Caco-2 (cell line): ENCODE measurements at regions not wholly inside any gene's neighbourhood (a gene's known extent, or its start where the extent isn't known, plus 50 kb on each side); places are given as distances from the start of the nearest gene placed in this dataset.

Experiments
- BruUV-seq: library from RNA; stranded (reverse); fragments of 400-500 nt; replicated peaks from 2 replicates; lab custom pipeline; 2021; lab: Mats Ljungman, UMichigan
- CTCF ChIA-PET: fragments of 300-600 bp; sonication (Branson Sonifier 250); formaldehyde crosslinking; loops from one replicate; lab custom pipeline; 2022; ENCODE audit warnings: antibody characterized with exemption; lab: Charles Lee
- POLR2A ChIA-PET: fragments of 300-600 bp; sonication (Branson Sonifier 250); formaldehyde crosslinking; loops from one replicate; lab custom pipeline; 2022; ENCODE audit warnings: antibody characterized with exemption; lab: Charles Lee
- DNase-seq, 2 experiments: peaks; one replicate each; pipeline versions ENCODE4 v3.0.0 to v3.0.0-alpha.2; 2020 to 2022
- H3K27me3 ChIP-seq: replicated peaks from 2 replicates; pipeline ENCODE4 v1.6.0; 2011; ENCODE audit warnings: low read length; ENCODE audit not compliant: control insufficient read depth, insufficient read depth
- H3K36me3 ChIP-seq: 2 replicates; pipeline ENCODE4 v1.5.1; 2011; ENCODE audit warnings: low read length; ENCODE audit not compliant: control insufficient read depth, insufficient read depth
- H3K4me1 ChIP-seq: fragments of 250-450 bp; sonication (Bioruptor Pico); 2 replicates; pipeline ENCODE4 v1.5.1; 2020; ENCODE audit warnings: mild to moderate bottlenecking
- H3K4me3 ChIP-seq: 2 replicates; pipeline ENCODE4 v1.5.1; 2011; ENCODE audit warnings: low read depth, mild to moderate bottlenecking, control low read depth, low read length
- H3K9me3 ChIP-seq: fragments of 250-450 bp; sonication (Bioruptor Pico); 2 replicates; pipeline ENCODE4 v1.5.1; 2020; ENCODE audit warnings: mild to moderate bottlenecking, moderate library complexity
- H3K27ac Mint-ChIP-seq: one replicate; pipeline ENCODE4 v1.8.0; 2022; ENCODE audit warnings: mixed read lengths; ENCODE audit not compliant: unreplicated experiment
- H3K27me3 Mint-ChIP-seq: one replicate; pipeline ENCODE4 v1.8.0; 2022; ENCODE audit warnings: mixed read lengths; ENCODE audit not compliant: insufficient read depth, unreplicated experiment
- H3K36me3 Mint-ChIP-seq: one replicate; pipeline ENCODE4 v1.8.0; 2022; ENCODE audit warnings: mild to moderate bottlenecking, mixed read lengths; ENCODE audit not compliant: insufficient read depth, unreplicated experiment
- H3K4me1 Mint-ChIP-seq: one replicate; pipeline ENCODE4 v1.8.0; 2022; ENCODE audit warnings: low read depth, mixed read lengths; ENCODE audit not compliant: unreplicated experiment
- H3K4me3 Mint-ChIP-seq: one replicate; pipeline ENCODE4 v1.8.0; 2022; ENCODE audit warnings: mild to moderate bottlenecking, moderate library complexity, mixed read lengths; ENCODE audit not compliant: unreplicated experiment
- H3K9me3 Mint-ChIP-seq: one replicate; pipeline ENCODE4 v1.8.0; 2022; ENCODE audit warnings: mixed read lengths; ENCODE audit not compliant: unreplicated experiment
- intact Hi-C: fragments of 100-400 bp; cut with micrococcal nuclease; formaldehyde crosslinking; loops from one replicate; pipeline ENCODE4 v1.10.0; 2022; ENCODE audit not compliant: unreplicated experiment
- TF ChIP-seq, protein P1 (sequence below), 2 experiments: fragments of 200-600 bp in 1 of 2; IDR thresholded peaks; 1 replicate in 1 of 2; 2 replicates in 1 of 2; pipeline versions ENCODE4 v1.5.1 to v1.8.0; 2011 to 2022; ENCODE audit warnings: antibody characterized with exemption in 1 of 2, control low read depth in 1 of 2, inconsistent platforms in 1 of 2, low read depth in 1 of 2, low read length in 1 of 2, mild to moderate bottlenecking in 1 of 2, moderate library complexity in 1 of 2; ENCODE audit not compliant: insufficient read depth in 1 of 2, severe bottlenecking in 1 of 2, unreplicated experiment in 1 of 2

DNA sequence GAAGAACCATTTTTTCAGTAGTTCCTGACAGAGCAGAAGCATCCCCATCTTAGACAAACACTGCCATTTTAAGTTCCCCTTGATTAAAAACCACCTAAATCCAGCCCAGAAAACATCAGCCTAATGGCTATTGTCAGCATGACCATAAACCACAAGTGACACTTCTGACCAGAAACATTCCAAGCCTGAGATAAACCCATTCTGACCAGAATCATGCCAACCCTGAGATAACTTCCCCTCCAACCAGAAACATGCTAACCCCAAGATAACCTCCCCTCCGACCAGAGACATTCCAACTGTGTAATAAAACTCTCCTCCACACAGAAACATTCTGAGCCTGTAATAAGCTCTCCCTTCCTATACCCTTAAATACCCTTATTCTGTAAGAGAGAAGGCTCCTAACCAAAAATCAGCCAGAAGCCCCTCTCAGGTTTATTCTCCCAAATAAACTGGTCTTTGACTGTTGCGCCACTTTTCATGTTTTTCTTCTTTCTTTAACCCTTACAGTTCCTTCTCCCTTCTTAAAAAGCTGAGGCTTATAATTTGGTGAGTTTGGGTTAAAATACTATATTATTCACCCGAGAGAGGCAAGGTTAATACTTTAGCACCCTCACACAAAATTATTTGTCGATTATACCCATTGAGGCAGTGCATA, 149.7 kb downstream of the HNMT start:
- POLR2A ChIA-PET: no interaction called here
- TF ChIP-seq, protein P1, sequence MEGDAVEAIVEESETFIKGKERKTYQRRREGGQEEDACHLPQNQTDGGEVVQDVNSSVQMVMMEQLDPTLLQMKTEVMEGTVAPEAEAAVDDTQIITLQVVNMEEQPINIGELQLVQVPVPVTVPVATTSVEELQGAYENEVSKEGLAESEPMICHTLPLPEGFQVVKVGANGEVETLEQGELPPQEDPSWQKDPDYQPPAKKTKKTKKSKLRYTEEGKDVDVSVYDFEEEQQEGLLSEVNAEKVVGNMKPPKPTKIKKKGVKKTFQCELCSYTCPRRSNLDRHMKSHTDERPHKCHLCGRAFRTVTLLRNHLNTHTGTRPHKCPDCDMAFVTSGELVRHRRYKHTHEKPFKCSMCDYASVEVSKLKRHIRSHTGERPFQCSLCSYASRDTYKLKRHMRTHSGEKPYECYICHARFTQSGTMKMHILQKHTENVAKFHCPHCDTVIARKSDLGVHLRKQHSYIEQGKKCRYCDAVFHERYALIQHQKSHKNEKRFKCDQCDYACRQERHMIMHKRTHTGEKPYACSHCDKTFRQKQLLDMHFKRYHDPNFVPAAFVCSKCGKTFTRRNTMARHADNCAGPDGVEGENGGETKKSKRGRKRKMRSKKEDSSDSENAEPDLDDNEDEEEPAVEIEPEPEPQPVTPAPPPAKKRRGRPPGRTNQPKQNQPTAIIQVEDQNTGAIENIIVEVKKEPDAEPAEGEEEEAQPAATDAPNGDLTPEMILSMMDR (IDR thresholded peaks at IDR 0.05; ENCODE audit: insufficient read depth in 1 of 2, low read depth in 1 of 2, low read length in 1 of 2, severe bottlenecking in 1 of 2, unreplicated experiment in 1 of 2): no peak
- no TSS peak for BruUV-seq
- Mint-ChIP-seq H3K9me3 (peaks cover 46% of the 10 kb centered on the region), H3K27ac (no peak overlapping the region), H3K4me1 (peaks cover 21% of the 10 kb centered on the region), H3K4me3 (no peak overlapping the region), H3K36me3 (peaks cover 11% of the 10 kb centered on the region), H3K27me3 (no peaks in the 10 kb centered on the region)
- Histone ChIP-seq H3K4me3 (no peak overlapping the region), H3K36me3 (no peaks in the 10 kb centered on the region), H3K9me3 (peaks cover 12% of the 10 kb centered on the region), H3K27me3 (no peaks in the 10 kb centered on the region), H3K4me1 (peaks cover 25% of the 10 kb centered on the region)
- peak in 1 of 2 experiments; percentile 38 for DNase-seq
- intact Hi-C loops: no loop called here
- CTCF ChIA-PET: no interaction called here

DNA sequence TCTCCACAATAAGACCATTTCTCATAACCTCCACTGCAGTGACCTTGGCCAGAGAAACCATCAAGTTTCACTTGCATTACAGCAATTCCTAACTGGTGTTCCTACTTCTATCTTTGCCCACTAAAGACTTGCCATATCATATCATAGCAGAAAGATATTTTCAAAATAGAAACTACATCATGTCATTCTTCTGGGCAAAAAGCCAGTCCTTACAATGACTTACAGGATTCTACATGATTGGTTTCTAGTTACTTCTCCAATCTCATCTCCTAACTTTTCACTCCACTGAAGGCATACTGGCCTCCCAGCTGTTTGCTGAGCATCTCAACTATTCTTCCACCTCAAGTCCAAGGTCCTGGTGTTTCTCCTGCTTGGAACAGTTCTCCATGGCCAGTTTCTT, 151.4 kb downstream of the HNMT start:
- H3K27ac Mint-ChIP-seq: no peak overlapping the region
- Histone ChIP-seq H3K9me3 (peaks cover 12% of the 10 kb centered on the region), H3K4me3 (no peak overlapping the region), H3K4me1 (peaks cover 18% of the 10 kb centered on the region), H3K27me3 (no peaks in the 10 kb centered on the region), H3K36me3 (no peaks in the 10 kb centered on the region)
- no peak overlapping the region for H3K4me3 Mint-ChIP-seq
- no TSS peak for BruUV-seq
- ChIA-PET CTCF (no interaction called here), POLR2A (no interaction called here)
- peaks cover 38% of the 10 kb centered on the region for H3K9me3 Mint-ChIP-seq
- intact Hi-C loops: no loop called here
- TF ChIP-seq, protein P1 (IDR thresholded peaks at IDR 0.05; ENCODE audit: insufficient read depth in 1 of 2, low read depth in 1 of 2, low read length in 1 of 2, severe bottlenecking in 1 of 2, unreplicated experiment in 1 of 2): no peak
- DNase-seq: no peak
- peaks cover 13% of the 10 kb centered on the region for H3K4me1 Mint-ChIP-seq
- no peaks in the 10 kb centered on the region for H3K27me3 Mint-ChIP-seq
- peaks cover 9% of the 10 kb centered on the region for H3K36me3 Mint-ChIP-seq

DNA sequence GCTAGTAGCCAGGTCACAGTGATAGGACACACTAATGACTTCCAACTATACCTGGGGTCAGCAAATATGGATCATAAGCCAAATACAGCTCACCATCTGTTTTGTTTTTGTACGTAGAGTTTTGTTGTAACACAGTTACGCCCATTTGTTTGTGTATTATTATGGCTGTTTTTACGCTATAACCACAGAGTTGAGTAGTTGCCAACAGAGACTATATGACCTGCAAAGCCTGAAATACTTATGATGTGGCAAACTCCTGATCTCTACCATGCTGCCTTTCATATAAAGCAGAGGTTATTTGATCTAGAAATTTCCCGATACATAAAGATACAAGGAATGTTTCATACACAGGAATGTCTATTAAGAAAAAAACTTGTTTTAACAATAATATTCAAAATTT, 152.2 kb downstream of the HNMT start:
- Histone ChIP-seq H3K4me1 (peaks cover 10% of the 10 kb centered on the region; the same call in 1 of the 2 replicates), H3K27me3 (no peaks in the 10 kb centered on the region), H3K9me3 (peaks cover 12% of the 10 kb centered on the region), H3K4me3 (no peak overlapping the region), H3K36me3 (no peaks in the 10 kb centered on the region)
- CTCF ChIA-PET: no interaction called here
- BruUV-seq: no TSS peak
- Mint-ChIP-seq H3K9me3 (peaks cover 30% of the 10 kb centered on the region), H3K27me3 (no peaks in the 10 kb centered on the region), H3K4me3 (no peak overlapping the region), H3K36me3 (peaks cover 5% of the 10 kb centered on the region), H3K27ac (no peak overlapping the region), H3K4me1 (peaks cover 8% of the 10 kb centered on the region)
- intact Hi-C loops: no loop called here
- TF ChIP-seq, protein P1 (IDR thresholded peaks at IDR 0.05; ENCODE audit: insufficient read depth in 1 of 2, low read depth in 1 of 2, low read length in 1 of 2, severe bottlenecking in 1 of 2, unreplicated experiment in 1 of 2): no peak
- DNase-seq: no peak
- POLR2A ChIA-PET: no interaction called here
